ENCODE measurements at regions not wholly inside any gene's neighbourhood (a gene's known extent, or its start where the extent isn't known, plus 50 kb on each side); places are given as distances from the start of the nearest gene placed in this dataset.
A peak's percentile ranks its signal among the peaks of the same experiment; 100 is the strongest.

GRCh38 chr3:117695871-117696645, 986.5 kb downstream of the TUSC7 start:
- DNase-seq = no peak

DNA sequence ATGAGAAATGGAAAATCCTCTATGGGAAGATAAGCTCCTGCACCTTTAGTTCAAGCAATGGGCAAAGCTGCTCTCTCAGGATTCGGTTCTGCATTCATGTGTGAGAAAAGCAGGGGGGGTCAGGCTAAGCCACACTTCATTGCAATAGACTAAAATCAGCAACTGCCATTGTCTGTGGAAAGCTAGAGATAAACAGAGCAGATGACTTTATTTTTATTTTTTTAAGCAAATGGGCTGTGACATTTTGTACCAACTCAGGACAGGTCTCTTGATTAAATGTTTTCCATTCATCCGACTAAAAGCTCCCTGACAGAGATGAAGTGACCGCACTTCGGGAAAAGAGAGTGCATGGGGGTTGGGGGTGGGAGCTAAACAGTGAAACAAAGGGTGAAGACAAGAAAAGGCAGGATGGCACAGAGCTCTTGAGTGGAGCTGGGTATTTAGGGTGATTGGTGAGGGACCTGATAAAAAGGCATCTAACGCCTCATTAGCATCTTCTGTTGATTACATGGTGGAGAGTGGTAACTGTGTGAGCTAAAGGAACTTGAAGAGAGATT, 987.4 kb downstream of the TUSC7 start:
- no peak for DNase-seq

DNA sequence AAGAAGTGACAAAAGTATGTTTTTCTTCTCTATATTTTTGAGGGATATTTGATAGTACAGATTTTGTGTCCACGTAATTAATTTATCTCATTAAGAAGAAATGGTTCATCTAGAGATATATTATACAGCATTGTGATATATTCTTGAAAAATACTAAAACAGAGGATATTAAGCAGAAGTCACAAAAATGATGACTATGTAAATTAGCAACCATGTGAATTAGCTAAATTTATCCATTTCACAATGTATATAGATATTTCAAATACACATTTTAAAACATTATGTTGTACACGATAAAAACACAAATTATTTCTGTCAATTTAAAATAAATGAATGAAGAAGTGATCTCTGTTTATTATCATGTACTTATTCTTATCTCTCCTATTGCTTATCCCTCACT, 989.5 kb downstream of the TUSC7 start:
- no peak for DNase-seq

DNA sequence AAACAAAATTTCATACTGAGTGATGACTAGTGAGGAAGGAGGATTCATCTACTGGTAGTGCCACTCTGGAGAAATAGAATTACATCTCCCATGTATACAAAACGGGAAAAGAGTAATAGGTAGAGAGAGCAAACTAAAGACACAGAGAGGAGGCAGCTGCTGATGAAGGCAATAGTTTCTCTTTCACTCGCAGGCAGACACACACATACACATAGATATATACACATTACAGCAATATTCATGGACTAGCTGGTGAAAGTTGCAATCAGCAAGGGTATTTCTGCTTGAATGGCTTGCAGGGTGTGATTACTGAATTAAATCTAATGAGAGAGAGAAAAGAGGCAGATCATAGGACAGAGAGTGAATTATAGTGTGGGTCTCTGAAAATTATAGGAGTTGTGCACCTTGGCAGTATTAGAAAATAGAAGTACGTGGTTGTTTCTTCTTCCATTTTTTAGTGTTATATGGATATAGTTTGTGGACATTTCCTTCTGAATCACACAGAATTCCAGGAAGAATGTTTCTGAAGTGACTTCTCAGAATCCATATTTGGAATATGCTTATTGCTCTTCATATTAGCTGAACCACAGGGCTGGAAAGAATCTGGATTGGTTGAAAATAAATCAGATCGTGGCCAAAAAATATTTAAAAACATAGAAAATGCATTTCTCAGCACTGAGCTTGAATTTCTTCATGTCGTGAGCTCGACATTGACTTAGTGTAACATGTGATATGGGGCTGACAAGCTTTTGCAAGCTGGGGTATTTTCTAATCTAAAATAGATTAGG, 991.2 kb downstream of the TUSC7 start:
- no peak for DNase-seq

- no peak for DNase-seq
Measured at GRCh38 chr3:117705011-117705410, 995.4 kb downstream of the TUSC7 start.

- DNase-seq = no peak
Measured at GRCh38 chr3:117706037-117706436, 996.5 kb downstream of the TUSC7 start.

DNA sequence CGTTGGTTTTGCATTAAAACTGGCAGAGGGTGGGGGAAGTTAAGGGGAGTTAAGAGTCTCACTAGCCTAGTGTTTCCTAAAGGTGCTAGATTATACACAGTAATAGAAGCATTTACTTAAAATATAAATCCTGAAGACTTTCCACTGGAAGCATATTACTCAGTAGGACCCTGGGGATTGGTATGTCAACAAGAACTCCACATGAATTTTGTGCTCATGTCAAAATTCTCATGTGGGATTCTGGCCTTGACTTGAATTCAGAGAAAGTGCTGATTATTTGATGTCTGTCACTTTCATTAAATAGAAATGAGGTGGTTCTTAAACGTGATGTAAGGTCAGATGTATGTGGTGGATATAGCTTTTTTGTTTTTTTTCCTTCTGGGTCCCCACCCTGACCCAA, 997.2 kb downstream of the TUSC7 start:
- no peak for DNase-seq

- no peak for DNase-seq
Measured at GRCh38 chr3:117708601-117709000, 999.0 kb downstream of the TUSC7 start.

DNA sequence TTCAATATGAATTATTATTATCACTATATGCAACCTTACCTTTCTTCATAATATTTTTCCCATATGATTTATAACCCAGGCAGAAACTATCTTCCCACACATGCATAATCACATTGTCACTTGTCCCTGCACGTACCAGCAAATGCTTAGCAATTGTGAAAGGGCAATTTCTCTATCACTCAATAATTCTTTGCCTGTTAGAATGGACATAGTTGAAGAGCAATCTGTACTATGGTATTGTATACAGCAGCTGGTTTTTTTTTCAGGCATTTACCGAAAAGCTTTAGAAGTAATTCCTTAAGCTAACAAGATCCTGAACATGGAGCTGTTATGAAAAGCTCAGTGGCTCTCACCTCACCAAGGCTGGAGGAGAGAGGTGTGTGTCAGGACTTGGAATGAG, 999.5 kb downstream of the TUSC7 start:
- DNase-seq = no peak

GRCh38 chr3:117710501-117710900, 1000.9 kb downstream of the TUSC7 start:
- DNase-seq = no peak

GRCh38 chr3:117719316-117719926, 1009.8 kb downstream of the TUSC7 start:
- peak in 1 of 2 experiments; percentile 5 for DNase-seq

DNA sequence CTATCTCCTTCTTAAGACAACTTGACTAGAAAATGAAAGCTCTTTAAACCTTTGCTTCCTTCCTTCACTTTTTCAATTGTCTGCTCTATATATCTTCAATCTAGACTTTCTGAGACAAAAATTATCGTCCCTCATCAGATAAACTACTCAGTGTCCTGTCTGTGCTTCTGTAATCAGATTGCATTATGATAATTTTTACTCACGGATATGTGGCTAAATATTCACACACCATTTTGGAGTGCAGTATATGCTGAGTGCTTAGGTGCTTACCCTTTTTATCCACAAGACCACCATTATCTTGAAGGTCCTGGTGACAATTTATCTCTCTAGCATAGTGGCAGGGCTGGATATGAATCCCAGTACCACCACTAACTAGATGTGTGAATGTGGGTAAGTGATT, 1012.3 kb downstream of the TUSC7 start:
- no peak for DNase-seq

DNA sequence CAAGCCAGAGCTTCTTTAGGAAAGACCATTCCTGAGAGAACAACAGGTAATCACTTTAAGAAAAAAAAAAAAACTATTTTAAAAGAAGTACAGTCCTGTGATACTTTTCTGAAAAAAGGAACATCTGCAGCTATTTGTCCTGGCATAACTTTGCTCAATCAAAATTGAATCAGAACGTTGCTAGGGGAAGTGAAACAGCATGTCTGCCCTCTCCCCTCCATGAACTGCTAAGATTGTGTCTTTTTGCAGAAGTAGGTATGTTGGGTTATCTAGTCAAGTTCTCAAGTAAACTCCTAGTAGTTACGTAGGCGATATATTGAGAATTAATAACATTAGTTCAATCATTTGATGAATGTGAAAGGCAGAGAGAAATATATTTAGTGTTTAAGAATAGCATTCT, 1013.3 kb downstream of the TUSC7 start:
- DNase-seq = no peak

- no peak for DNase-seq
Measured at GRCh38 chr3:117723825-117724224, 1014.2 kb downstream of the TUSC7 start.

DNA sequence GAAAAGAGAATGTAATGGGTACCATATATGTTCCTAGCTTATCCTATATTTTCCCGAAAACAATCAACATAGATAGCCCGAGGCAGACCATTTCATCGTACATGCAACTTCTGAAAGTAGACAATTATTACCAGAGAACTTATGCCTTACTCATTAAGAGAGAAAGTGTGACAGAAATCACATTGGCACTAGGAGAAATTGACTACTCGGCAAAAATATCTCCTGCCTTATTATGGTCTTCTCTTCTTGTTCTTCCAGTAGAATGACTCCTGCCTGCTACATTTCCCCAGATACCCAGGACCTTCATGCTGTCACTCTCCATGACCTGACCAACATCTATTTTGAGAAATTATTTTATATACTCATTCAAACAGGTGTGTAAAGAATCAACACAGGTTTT, 1015.7 kb downstream of the TUSC7 start:
- no peak for DNase-seq

DNA sequence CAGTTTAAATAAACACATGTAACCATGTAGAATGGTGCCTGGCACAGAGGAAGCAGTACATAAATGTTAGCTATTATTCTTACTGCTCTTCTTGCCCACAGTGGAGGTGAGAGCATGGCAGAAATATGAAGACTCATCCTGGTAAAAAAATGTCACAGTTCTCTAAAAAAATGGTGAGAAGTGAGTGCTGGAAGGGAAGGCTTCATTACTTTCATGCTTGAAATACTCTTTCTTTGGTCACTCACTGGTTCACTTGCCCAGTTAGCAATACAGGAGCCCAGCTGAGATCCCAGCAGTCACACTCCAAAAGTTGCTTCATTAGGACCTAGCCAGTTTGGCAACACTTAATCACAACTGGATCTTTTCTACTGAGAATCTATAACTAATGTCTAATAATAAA, 1017.2 kb downstream of the TUSC7 start:
- no peak for DNase-seq

GRCh38 chr3:117728226-117728625, 1018.6 kb downstream of the TUSC7 start:
- DNase-seq = no peak

DNA sequence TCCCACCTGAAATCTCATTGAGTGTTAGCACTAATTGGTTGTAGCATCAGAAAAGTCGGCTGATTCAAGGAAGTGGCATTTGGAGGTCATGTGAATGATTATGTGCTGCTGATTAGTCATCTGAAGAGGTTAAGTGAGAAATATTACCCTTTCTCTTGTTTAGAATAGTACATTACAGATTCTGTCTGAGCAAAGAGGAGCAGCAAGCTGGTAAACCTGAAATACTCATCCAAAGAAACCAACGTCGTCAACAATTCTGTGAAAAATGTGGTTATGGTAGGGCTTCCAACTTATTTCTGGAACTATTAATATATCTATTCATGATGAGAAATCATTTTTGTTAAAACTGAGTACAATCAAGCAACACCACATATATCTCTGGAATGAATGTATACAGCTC, 1024.9 kb downstream of the TUSC7 start:
- no peak for DNase-seq

DNA sequence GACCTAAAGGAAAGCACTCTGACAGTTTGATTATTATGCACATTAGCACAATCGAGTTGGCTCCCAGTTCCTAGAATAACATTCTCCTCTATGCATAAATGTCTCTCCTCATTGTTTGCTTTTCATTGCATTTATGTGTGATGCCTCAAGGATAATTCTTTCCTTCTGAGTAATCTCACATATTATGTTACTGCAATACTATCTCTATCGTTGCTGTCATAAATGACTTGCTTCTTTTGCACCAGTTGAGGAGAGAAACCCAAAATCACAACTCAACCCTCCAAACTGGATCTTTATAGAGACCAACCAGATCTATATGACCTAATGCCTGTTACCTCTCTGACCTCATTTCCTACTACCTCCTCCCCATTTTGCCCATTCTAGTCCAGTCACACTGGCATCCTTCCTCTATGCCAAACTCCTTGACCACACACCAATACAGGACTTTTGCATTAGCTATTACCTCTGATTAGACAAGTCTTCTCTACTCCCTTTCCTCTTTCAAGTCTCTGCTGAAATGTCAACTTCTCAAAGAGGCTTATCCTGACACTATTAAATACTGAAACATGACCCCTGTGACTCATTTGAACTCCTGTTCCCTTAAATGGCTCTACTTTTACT, 1026.0 kb downstream of the TUSC7 start:
- DNase-seq = no peak

- DNase-seq = no peak
Measured at GRCh38 chr3:117736846-117737245, 1027.3 kb downstream of the TUSC7 start.

DNA sequence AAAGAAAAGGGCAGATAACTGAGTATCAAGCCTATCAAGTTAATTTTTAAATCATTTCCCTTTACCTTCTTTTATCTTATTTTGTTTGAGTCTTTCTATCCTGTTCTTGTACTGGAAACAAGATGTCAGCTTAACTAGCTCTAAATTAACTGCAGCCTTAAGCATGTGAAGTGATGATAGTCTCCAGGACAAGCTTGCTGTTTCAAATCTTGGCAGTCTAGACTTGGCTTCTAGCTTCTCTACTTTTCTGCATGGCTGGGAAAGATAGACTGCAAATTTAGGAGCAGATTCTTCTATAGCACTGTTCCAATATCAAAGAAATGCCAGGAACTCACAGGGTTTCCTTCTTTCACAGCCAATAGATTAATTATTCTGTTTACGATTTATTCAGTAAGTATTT, 1034.4 kb downstream of the TUSC7 start:
- DNase-seq = no peak

GRCh38 chr3:117744935-117745334, 1035.4 kb downstream of the TUSC7 start:
- DNase-seq = no peak

DNA sequence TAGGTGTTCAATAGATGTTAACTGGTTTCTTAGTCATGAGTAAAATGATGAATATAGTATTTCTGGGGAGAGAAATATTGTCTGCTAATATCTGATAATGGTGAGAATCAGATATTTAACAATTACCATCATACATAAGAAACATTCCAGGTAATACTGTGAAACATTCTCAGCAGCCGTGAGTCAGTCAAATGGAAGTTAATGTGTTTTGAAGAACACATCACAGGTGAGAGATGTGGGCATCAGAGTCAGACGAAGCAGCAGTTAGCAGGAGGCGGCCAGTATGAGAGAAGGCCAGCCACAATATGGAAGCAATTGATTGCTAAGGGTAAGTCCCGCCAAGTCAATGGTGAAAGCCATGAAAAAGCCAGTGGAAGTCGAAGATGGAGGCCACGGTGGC, 1035.9 kb downstream of the TUSC7 start:
- DNase-seq = no peak
